ENCODE measurements at regions not wholly inside any gene's neighbourhood (a gene's known extent, or its start where the extent isn't known, plus 50 kb on each side); places are given as distances from the start of the nearest gene placed in this dataset.
"Not testable (repeated sequence)": the region's sequence is repeated elsewhere in the genome, so short reads cannot be mapped to it uniquely, and the experiment has no call there.

DNA sequence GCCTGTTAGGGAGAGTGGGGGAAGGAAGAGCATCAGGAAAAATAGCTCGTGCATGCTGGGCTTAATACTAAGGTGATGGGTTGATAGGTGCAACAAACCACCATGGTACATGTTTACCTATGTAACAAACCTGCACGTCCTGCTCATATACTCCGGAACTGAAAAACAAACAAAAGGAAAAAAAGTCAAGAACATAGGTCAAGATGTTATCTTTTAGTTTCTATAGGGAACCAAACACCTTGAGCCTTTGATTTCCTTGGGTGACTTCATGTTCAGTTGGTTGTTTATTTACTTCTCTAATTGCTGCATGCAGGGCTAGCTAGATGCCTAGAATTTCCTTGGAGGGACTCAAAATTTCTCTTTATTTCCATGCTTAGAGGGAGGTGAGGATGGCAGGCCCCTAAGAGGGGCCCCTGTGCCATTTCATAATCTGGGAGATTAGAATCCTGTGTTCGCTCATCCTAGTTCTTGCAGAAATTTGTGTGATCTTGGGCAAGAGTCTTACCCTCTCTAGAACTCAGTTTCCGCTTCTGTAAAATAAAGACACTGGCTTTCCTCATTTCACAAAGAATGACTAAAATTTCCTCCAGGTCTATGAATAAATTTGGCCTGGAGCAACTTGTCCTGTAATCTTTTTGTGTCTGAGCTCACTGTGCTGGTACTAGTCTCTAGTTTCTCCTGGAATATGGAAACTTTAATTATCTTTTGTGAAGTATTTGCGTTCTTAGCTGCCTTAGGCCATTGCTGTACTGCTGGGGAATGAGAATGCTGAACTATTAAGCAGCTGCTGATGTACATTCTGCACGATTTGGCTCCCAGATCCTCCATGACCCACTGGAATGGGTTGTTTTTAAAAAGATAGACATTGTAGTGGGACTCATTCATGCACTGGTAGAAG is 457.5 kb downstream of the EDEM1 start:
- DNase-seq, result no peak

DNA sequence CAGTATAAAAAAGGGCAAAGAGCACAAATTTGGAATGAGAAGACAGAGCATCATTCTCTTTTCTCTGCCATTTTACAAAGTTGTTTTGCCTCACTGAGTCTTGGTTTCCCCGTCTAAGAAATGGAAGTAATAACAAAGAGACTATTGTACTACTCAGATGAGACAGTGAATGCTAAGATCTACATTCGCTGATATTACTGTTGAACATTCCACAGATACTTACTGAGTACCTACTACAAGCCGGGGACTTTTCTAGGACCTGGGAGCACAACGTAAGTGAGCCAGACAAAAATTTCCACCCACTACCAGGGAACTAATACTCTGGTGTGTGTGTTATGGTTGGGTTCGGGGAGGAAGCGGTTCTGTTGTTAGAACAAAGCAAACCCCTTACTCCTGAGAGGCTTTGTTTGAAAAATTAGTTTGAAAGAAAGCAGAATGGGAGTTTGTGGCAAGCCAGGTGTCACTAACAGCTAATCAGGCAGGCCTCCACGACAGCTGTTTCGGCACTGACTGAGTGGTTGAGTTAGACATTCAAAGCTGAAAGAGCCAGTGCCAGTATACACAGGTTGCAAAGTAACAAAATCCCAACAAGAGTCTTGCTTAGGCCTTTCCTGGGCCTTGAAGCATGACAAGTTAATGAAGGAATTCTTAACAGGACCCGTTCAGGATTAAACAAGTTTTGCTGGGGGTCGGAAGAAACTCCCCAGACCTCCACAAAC is 458.3 kb downstream of the EDEM1 start:
- no peak for DNase-seq

DNA sequence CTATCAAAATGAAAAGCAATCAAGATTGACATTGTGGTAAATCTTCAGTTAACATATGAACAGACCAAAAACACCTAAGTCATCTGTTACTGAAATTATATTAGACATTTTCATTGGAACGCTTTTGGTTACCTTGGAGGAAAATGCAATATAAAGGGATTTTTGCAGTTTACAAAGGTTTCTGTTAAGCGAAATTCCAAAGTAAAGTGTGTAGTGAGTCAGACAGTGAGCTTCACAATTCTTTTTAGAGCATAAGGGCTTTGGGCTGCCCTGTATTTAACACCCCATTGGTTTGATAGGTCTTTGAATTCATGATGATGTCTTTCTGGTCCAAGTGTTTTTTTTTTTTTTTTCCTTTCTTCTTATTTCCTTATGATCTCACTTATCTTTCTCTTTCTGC is 462.8 kb downstream of the EDEM1 start:
- no peak for DNase-seq

DNA sequence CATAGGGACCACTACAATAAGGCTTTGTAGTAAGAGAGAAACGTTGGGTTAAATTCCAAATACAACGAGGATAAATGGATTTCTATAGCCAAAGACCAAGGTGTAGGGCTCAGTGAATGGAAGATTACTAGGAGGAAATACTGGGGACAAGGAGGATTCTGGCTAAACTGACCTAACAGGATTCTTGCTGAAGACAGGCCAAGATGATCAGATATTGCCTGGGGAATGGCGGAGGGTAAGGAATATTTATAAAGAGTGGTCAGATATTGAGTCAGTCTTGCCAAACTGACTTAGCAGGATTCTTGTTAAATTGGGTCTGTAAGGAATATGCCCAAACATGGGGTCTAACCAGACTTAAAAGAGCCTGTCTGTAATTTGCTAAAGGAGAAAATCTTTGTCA is 463.8 kb downstream of the EDEM1 start:
- no peak for DNase-seq

DNA sequence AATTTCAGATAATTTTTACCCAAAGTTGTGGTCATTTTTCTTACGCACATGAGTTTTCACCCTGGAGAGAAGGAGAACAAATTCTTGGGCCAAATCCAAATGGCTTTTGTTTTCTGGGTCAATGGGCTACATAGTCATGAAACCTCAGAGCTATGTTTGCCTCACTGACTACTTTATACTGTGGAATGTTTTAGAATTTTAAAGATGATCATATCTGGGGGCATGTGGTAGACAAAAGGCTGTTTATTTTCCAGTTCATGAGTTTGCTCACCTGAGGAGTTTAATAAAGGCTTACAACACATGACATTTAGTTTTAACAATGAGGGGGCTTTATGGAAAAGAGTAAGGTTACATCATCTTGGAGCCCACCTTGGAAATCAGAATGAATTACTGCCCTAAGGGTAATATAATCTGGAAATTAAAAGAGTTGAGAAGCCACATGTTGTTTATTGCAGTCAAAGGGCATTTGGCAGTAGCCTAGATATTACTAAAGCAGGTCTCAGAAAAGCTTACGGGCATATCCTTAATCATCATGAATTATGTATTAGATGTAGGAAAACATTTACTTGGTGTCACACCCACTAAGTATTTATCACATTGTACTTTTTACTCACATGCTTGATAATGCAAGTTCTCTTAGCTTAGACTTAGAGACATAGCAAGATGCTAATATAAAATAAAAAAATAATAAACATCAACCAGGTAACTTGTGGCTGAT is 466.1 kb downstream of the EDEM1 start:
- no peak for DNase-seq

DNA sequence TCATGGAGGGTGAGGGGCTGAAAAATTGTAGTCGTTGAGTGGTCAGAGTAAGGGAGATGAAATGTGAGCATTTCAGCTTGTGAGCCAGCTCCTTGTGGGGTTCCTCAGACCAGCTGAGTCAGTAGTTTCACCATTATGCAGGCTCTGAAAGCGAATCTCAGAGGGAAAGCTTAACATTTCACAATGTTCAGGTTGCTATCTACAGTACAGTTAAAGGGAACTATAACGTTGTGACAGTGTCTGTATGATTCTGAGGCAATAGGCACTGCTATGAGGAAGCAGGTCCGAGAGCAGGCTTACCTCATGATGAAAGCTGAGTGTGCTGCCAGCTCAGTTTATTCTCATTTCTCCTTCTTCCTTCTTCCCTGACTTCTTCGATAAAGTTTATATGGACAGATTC is 469.6 kb downstream of the EDEM1 start:
- peak; percentile 18 to 55 for DNase-seq

DNA sequence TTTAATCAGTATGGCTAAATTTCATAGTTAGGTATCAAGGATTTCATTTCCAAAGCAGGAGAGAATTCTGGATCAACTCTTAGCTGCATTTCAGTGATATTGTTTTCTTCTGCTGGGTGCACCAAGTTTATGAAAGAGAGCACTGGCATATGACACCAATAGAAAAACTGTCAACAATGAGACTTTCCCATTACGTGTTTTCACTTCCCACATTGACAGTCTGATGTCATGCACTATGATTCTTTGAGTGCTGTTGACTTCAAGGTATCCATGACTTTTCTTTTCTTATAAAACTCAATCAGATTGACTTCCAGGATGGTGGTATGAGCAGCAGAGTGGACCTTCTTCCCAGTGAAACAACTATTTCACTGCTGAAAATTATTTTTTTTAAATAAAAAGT is 476.1 kb downstream of the EDEM1 start:
- DNase-seq, result no peak

DNA sequence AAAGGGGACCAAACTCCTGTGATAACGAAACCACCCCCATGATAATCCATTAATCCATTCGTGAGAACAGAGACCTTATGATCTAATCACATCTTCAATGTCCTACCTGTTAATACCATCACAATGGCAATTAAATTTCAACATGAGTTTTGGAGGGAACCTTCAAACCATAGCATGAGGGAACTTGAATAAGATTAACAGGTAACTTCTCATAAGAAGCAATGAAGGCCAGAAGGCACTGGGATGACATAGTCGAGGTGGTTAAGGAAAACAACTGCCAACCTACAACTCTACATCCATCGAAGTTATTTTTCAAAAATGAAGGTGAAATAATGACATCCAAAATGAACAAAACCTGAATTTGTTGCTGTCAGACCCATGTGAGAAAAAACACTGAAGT is 478.9 kb downstream of the EDEM1 start:
- DNase-seq, result no peak

DNA sequence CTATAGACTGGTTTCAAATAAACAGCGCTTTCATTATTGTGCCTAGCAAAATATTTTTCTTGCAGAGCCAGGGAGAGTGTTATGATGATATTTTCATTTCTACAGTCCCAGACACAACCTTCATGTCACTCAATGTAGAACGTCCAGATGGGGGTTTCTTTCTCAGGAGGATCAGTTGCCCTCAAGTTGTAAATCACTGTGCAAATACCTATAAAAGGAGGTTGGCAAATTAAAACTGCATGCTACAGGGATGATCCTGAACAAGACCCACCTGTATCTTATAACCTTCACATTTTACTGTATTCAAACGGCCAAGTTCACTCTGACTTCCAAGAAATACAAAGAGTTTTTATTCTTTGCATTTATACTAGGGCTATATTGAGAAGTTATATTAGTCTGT is 486.0 kb downstream of the EDEM1 start:
- no peak for DNase-seq

DNA sequence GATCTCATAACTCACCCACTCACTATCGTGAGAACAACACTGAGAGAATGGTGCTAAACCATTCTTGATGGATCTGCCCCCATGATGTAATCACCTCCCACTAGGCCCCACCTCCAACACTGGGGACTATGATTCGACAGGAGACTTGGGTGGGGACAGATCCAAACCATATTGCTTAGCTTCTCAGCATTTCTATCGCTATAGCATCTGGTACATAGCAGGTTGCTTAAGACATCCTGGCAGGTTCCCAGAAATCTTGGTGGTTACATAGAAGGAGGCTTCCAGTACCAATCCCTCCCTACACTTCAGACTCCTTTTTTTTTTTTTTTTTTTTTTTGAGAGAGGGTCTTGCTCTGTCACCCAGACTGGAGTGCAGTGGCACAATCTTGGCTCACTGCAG is 487.8 kb downstream of the EDEM1 start:
- DNase-seq, result no peak

DNA sequence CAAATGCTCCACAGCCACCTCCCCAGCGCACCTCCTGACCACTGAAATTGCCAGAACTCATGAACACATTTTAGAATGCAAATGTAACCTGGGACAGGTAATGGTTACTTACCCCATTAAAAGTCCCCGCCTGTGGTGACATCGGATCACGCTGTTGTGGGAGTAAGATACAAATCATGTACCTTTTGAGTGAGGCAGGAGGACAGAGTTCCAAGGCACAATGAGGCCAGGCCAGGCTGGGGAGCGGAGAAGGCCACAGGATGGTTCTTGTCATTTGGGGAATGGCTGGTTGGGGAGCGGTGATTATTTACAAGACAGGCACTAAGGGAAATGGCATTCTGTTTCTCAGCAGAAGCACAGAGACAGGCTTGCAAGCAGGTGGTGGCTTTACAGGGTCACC is 490.0 kb downstream of the EDEM1 start:
- DNase-seq, result no peak

DNA sequence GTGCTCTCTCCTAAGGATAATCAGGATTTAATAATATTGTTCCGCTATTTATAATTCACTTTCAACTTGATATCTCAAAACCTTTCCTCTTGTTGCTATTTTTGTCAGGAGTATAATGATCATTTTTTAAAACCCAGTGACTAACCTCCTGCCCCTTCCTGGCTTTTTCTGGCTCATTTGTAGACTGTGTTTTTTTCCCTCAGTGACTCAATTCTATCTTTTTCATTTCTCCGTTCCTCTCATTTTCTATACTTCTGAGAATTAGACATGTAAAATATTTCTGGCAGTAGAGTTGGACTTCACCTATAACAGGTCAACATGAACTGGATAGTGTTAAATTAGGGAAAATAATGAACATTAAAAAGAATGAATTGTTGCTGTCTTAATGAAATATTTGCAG is 490.7 kb downstream of the EDEM1 start:
- no peak for DNase-seq

DNA sequence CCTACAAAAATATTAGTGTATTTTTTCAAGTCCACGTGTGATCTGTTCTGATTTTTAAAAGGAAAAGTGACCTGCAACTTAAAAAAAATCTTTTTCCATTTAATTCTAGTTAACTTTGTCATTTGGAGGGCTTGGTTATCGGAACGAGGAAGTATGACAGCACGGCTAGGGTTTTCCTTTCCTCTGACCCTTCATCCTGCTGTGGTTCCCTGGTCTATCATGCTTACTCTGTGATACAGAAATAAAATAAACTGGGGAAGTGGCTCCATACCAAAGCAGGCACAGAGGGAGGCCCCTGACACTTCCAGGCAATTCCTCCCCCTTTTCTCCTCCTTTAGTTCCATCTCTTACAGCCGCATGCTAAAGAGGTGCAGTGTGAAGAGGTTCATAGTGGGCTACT is 491.3 kb downstream of the EDEM1 start:
- DNase-seq, result no peak

DNA sequence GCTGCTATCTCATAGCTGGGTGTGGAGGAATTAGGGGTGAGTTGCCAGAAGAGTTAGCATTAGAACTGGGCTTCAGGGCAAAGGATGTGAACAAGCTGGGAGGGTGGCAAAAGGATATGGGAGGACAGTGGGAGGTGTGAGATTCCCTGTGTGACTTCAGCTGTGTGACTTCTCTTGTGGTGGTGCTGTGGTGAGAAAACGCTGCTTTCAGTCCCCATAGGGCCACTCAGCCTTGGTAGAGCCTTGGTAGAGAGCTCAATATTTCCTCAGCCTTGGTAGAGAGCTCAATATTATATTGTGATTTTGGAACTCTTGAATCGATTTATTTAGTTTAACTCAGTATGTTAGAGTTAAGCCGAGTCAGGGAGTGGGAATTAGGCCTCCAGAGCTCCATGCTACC is 499.7 kb downstream of the EDEM1 start:
- no peak for DNase-seq

DNA sequence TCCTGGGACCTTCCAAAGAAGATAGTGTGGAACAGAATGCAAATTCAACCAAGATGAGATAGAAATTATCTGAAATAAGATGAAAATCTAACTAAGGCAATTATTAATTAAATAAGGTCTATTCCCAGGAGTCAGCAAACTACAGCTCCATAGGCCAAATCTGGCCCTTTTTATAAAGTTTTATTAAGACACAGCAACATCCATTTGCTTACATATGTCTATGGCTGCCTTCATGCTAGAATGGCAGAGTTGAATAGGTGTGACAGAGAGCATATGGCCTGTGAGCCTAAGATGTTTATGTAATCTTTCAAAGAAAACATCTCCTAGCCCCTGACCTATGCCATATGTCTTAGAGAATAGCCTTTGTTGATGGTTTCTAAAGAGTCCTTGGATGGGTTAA is 503.0 kb downstream of the EDEM1 start:
- DNase-seq, result no peak

DNA sequence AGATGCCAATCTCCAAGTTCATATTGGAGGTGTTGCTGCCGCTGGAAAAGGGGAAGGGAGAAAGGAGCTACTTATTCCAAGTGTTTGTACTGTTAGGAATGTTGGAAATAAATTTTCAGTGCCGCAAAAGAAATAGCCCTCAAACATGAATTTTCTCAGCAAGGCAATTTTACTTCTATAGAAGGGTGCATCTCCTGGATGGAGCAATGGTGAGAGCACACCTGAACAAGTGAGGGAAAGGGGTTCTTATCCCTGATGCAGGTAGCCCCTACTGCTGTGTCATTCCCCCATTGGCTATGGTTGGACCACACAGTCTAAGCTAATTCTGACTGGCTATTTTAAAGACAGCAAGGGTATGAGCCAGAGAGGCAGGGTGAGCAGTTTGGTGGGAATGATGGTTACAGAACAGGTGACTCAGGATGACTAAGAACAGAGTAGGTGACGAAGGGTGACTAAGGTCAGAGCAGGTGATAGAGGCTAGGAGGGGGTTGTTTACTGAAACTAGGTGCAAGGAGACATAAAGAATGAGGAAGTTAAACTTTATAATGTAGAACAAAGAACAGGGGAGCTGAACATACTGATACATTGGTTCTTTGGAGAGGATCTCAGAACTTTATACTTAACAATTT is 503.5 kb downstream of the EDEM1 start:
- DNase-seq, result no peak

DNA sequence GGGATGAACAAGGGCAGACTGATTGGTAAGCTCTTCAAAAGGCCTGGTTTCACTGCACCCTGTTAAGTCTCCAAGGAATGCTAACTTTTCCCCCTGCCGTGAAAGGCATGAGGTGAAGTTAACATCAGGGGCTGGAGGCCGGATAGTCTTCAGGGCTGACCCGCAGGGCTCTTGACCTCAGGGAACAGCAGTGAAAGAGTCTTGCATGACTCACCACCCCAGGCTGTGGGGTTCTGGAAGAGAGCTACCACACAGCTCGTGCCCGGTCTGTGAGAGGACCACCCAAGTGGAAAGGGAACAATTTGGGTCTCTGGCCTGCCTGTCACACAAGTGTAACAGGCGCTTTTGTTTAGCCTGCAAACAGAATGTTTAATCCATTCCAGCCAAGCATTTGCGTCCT is 504.9 kb downstream of the EDEM1 start:
- DNase-seq, result no peak

DNA sequence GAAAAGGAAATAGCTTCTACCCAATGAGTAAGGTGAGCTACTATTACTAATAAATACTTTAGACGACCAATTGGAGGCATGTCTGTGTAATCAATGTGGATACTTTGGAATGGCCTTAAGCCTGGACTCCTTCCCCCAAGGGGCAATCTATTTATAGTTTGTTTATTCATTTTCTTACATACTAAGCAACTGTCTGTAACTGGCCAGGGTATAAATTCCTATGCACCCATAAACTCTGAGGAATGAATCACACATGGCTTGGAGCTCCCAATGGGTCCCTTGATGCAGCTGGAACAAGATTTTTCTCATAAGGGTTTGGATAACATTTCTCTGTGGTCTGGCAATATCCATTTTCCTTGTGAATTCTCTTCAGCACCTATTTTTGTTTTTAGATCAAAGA is 506.8 kb downstream of the EDEM1 start:
- DNase-seq, result no peak

DNA sequence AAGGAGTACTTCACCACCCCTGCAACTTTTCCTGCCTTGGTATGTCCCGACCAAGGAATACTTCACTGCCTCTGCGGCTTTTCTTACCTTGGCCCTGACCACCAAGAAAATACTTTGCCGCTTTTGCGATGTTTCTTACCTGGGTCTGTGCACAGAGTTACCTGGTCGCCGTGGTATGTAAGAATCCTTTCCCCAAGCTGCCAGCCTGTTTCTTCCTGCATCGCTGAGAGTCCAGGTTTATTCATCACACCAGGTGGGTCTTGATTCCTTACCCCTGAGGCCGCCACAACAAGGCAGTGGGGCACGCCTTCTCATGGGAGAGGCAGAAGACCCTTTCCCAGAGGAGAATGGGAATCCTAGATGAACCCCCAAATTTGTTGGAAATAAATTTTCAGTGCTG is 511.3 kb downstream of the EDEM1 start:
- no peak for DNase-seq

DNA sequence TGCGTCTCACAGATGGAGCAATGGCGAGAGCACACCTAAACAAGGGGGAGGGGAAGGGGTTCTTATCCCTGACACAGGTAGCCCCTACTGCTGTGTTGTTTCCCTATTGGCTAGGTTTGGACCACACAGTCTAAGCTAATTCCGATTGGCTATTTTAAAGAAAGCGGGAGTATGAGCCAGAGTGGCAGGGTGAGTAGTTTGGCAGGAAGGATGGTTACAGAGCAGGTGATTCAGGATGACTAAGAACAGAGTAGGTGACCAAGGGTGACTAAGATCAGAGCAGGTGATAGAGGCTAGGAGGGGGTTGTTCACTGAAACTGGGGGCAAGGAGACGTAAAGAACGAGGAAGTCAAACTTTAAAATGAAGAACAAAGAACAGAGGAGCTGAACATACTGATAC is 511.8 kb downstream of the EDEM1 start:
- no peak for DNase-seq

DNA sequence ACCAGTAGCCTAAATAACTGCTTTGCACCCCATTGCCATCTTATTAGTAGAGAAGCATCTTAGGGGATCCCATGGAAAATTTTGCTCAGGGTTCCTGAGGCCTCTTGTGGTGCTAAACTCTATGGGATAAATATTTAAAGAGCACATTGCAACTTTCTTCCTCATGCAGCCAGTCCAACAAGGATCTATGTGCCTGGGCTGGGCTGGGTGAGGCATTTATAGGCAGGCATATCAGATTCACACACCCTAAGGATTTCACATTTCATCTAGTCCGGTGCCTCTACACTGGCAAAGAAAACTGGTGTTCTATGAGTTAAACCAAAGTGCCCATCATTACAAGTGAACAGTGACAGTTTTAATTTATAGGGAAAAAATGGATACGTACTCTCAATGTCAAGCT is 512.3 kb downstream of the EDEM1 start:
- DNase-seq, result no peak

DNA sequence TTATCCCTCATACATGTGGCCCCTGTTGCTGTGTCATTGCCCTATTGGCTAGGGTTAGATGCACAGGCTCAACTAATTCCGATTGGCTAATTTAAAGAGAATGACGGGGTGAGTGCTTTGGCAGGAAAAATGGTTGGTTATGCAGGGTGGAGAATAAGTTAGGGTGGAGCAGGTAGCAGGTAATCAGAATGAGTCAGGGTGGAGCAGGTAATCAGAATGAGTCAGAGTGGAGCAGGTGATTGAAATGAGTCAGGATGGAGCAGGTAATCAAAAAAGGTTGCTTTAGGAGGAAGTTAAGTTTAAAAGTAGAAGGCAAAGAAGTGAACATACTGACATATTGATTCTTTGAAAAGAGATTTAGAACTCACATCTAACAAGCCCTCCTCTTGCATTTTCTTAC is 513.5 kb downstream of the EDEM1 start:
- not testable (repeated sequence) for DNase-seq

DNA sequence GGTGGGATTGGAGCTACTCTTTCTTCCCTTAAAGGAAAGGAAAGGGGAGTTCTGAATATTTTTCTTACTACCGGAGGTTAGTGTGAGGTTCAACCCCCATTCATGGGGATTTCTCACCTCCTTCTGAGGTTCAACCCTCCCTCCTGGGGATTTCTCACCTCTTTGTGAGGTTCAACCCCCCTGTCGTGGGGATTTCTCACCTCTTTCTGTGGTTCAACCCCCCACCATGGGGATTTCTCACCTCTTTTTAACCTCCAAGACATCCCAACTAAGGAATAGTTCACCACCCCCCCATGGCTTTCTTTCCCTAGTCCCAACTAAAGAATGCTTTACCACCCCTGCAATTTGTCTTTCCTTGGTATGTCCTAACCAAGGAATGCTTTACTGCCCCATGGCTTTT is 520.3 kb downstream of the EDEM1 start:
- no peak for DNase-seq
